Type B pancreatic cell (in vitro differentiated cells): ENCODE measurements at regions not wholly inside any gene's neighbourhood (a gene's known extent, or its start where the extent isn't known, plus 50 kb on each side); places are given as distances from the start of the nearest gene placed in this dataset.

Experiments
- DNase-seq: peaks from one replicate; pipeline ENCODE4 v3.0.0; 2021; ENCODE audit warnings: mixed read lengths; ENCODE audit not compliant: unreplicated experiment; ENCODE audit errors: extremely low spot score
- H3K27ac Mint-ChIP-seq: 2 replicates; pipeline ENCODE4 v1.8.0; 2021; ENCODE audit warnings: mild to moderate bottlenecking, mixed read lengths
- H3K27me3 Mint-ChIP-seq: 2 replicates; pipeline ENCODE4 v1.8.0; 2021; ENCODE audit warnings: mixed read lengths
- H3K36me3 Mint-ChIP-seq: 2 replicates; pipeline ENCODE4 v1.8.0; 2021; ENCODE audit warnings: mixed read lengths
- H3K4me1 Mint-ChIP-seq: one replicate; pipeline ENCODE4 v1.8.0; 2021; ENCODE audit warnings: mixed read lengths; ENCODE audit not compliant: unreplicated experiment
- H3K4me3 Mint-ChIP-seq: 2 replicates; pipeline ENCODE4 v1.8.0; 2021; ENCODE audit warnings: mild to moderate bottlenecking, mixed read lengths
- H3K9me3 Mint-ChIP-seq: 2 replicates; pipeline ENCODE4 v1.8.0; 2021; ENCODE audit warnings: mixed read lengths
- CTCF ChIP-seq: fragments of 200-600 bp; sonication (generic); conservative IDR thresholded peaks from 2 replicates; pipeline ENCODE4 v1.5.0; 2021; ENCODE audit warnings: antibody characterized with exemption, mild to moderate bottlenecking

DNA sequence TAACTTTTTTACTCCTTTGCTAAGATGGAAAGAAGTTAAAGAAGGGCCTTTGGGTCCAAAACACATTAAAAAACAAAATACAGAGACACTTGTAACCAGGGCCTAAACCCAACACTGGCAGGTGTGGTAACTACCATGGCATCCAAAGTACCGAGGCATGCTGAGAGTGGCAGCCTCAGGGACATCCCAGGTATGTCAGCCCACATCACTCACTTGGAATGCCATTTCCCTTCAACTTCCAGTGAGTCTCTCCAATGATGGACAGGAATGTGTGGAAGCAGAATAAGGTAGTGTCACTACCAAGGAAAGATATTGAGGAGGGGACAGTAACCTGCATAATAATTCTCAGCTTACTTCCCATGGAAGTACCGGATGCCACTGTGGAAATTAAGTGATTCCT lies 79.5 kb upstream of the SCOC start:
- no peak for TF ChIP-seq CTCF
- H3K9me3 Mint-ChIP-seq = no peaks in the 10 kb centered on the region
- H3K4me3 Mint-ChIP-seq = no peak overlapping the region
- no peaks in the 10 kb centered on the region for H3K36me3 Mint-ChIP-seq
- H3K27ac Mint-ChIP-seq = no peak overlapping the region
- H3K4me1 Mint-ChIP-seq = peaks cover 27% of the 10 kb centered on the region
- H3K27me3 Mint-ChIP-seq = no peaks in the 10 kb centered on the region
- DNase-seq = no peak

GRCh38 chr4:140291259-140291658 lies 82.2 kb upstream of the SCOC start:
- no peak for TF ChIP-seq CTCF
- no peak overlapping the region for H3K27ac Mint-ChIP-seq
- H3K4me3 Mint-ChIP-seq = no peak overlapping the region
- H3K27me3 Mint-ChIP-seq = no peaks in the 10 kb centered on the region
- no peaks in the 10 kb centered on the region for H3K36me3 Mint-ChIP-seq
- H3K4me1 Mint-ChIP-seq = peaks cover 9% of the 10 kb centered on the region
- no peak for DNase-seq
- H3K9me3 Mint-ChIP-seq = no peaks in the 10 kb centered on the region

GRCh38 chr4:140289486-140289885 lies 84.0 kb upstream of the SCOC start:
- no peak for DNase-seq
- Mint-ChIP-seq H3K36me3 (no peaks in the 10 kb centered on the region), H3K27me3 (no peaks in the 10 kb centered on the region), H3K4me3 (no peak overlapping the region), H3K4me1 (no peaks in the 10 kb centered on the region), H3K9me3 (no peaks in the 10 kb centered on the region), H3K27ac (no peak overlapping the region)
- TF ChIP-seq CTCF = no peak

DNA sequence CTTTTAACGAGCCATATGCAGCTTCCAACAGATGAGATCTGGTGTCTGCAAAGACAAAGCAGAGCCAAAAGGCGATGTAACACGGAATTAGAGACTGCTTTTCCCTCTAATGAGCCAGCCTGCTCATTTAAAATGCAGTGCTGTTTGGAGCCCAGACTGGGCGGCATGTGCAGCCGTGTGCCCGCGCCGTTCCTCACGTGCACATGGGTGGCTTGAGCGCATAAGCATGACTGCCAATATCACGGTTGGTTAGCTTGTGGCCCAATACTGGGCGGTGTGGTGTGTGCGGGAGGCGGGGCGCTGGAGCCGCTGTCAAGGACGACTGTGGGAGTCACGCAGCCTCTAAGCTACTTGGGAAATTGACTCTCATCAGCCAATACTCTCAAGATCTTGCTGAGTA lies 87.0 kb upstream of the SCOC start:
- H3K36me3 Mint-ChIP-seq = no peaks in the 10 kb centered on the region
- H3K9me3 Mint-ChIP-seq = no peaks in the 10 kb centered on the region
- H3K4me3 Mint-ChIP-seq = no peak overlapping the region
- no peak overlapping the region for H3K27ac Mint-ChIP-seq
- peaks cover 5% of the 10 kb centered on the region for H3K27me3 Mint-ChIP-seq
- no peak for DNase-seq
- TF ChIP-seq CTCF = no peak
- H3K4me1 Mint-ChIP-seq = no peaks in the 10 kb centered on the region

DNA sequence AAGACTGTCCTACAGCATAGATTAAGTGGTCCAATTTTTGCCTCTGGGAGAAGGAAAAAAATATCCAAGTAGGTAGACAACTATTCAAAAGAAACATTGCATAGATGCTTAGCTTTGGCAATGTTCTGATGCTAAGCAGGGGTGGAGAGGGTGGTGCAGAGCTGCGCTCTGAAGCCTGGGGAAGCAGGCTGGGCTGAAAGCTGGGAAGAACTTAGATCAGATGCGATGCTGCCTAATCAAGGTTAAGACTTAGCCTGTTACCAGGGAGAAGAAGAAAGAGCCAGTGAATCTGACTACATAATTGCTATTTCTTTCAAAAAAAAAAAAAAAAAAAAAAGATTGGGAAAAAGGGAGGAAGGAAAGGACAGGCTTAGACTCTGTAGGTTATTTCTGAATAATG lies 89.0 kb upstream of the SCOC start:
- Mint-ChIP-seq H3K9me3 (no peaks in the 10 kb centered on the region), H3K4me3 (no peak overlapping the region), H3K36me3 (no peaks in the 10 kb centered on the region), H3K27me3 (peaks cover 5% of the 10 kb centered on the region), H3K4me1 (no peaks in the 10 kb centered on the region), H3K27ac (no peak overlapping the region)
- no peak for TF ChIP-seq CTCF
- no peak for DNase-seq
